ENCODE measurements at regions not wholly inside any gene's neighbourhood (a gene's known extent, or its start where the extent isn't known, plus 50 kb on each side); places are given as distances from the start of the nearest gene placed in this dataset.
"Not testable (repeated sequence)": the region's sequence is repeated elsewhere in the genome, so short reads cannot be mapped to it uniquely, and the experiment has no call there.

GRCh38 chr2:77767388-77768076 is 245.4 kb upstream of the LRRTM4 start:
- in situ Hi-C loops (cut with HindIII; ENCODE audit: low pct_unique_long_range_greater_than_20kb, low sequenced_read_pairs), result no loop called here
- DNase-seq (ENCODE audit: low read depth in 1 of 2, low spot score in 1 of 2), result no peak
- TF ChIP-seq JUND (IDR thresholded peaks at IDR 0.05; ENCODE audit: low read depth), result no peak

- in situ Hi-C loops (cut with HindIII; ENCODE audit: low pct_unique_long_range_greater_than_20kb, low sequenced_read_pairs), result no loop called here
- DNase-seq (ENCODE audit: low read depth in 1 of 2, low spot score in 1 of 2), result no peak
- no peak for TF ChIP-seq JUND (IDR thresholded peaks at IDR 0.05; ENCODE audit: low read depth)
Observed at GRCh38 chr2:77768508-77768907, 246.3 kb upstream of the LRRTM4 start.

DNA sequence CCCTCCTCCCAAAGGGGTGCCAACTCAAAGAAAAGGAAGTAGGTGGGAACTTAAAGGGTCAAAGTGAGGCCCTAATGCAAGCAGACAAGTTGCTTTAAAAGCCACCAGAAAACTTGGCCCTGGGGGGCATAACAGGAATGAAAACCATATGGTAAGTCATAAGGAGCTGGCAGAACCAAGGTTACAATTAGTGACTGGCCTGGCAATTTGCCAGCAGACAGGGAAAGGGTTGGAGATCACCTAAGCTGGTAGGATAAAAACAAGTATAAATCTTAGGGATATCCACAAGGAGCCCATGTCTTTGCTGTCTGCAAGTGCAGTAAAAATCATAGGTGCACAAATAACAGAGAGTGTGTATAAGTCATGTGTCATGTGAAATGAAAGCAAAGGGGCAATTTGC is 256.7 kb upstream of the LRRTM4 start:
- no peak for TF ChIP-seq JUND (IDR thresholded peaks at IDR 0.05; ENCODE audit: low read depth)
- in situ Hi-C loops (cut with HindIII; ENCODE audit: low pct_unique_long_range_greater_than_20kb, low sequenced_read_pairs), result no loop called here
- DNase-seq (ENCODE audit: low read depth in 1 of 2, low spot score in 1 of 2), result no peak

DNA sequence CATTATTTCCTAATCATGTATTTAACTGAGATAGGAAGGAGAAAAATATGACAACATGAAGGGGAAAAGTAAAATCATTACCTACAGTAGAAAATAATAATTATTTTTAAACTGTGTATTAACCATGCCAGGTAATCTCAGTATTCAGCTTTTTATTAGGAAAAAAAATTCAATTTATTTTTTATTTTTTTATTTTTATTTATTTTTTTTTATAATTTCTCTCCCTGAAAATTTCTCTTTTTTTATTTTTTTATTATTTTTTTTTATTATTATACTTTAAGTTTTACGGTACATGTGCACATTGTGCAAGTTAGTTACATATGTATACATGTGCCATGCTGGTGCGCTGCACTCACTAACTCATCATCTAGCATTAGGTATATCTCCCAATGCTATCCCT is 271.3 kb upstream of the LRRTM4 start:
- DNase-seq (ENCODE audit: low read depth in 1 of 2, low spot score in 1 of 2); in situ Hi-C loops (cut with HindIII; ENCODE audit: low pct_unique_long_range_greater_than_20kb, low sequenced_read_pairs): not testable (repeated sequence)

- in situ Hi-C loops (cut with HindIII; ENCODE audit: low pct_unique_long_range_greater_than_20kb, low sequenced_read_pairs), result no loop called here
- DNase-seq (ENCODE audit: low read depth in 1 of 2, low spot score in 1 of 2), result no peak
- TF ChIP-seq JUND (IDR thresholded peaks at IDR 0.05; ENCODE audit: low read depth), result no peak
Observed at GRCh38 chr2:77796397-77796796, 274.2 kb upstream of the LRRTM4 start.

- TF ChIP-seq JUND (IDR thresholded peaks at IDR 0.05; ENCODE audit: low read depth), result no peak
- in situ Hi-C loops (cut with HindIII; ENCODE audit: low pct_unique_long_range_greater_than_20kb, low sequenced_read_pairs), result no loop called here
Observed at GRCh38 chr2:77797088-77797487, 274.9 kb upstream of the LRRTM4 start.

GRCh38 chr2:77800410-77800809 is 278.2 kb upstream of the LRRTM4 start:
- no peak for DNase-seq (ENCODE audit: low read depth in 1 of 2, low spot score in 1 of 2)
- TF ChIP-seq JUND (IDR thresholded peaks at IDR 0.05; ENCODE audit: low read depth), result no peak
- in situ Hi-C loops (cut with HindIII; ENCODE audit: low pct_unique_long_range_greater_than_20kb, low sequenced_read_pairs), result no loop called here

More at GRCh38 chr2:77797088-77797487, 274.9 kb upstream of the LRRTM4 start:
- no peak for DNase-seq (ENCODE audit: low read depth in 1 of 2, low spot score in 1 of 2)

DNA sequence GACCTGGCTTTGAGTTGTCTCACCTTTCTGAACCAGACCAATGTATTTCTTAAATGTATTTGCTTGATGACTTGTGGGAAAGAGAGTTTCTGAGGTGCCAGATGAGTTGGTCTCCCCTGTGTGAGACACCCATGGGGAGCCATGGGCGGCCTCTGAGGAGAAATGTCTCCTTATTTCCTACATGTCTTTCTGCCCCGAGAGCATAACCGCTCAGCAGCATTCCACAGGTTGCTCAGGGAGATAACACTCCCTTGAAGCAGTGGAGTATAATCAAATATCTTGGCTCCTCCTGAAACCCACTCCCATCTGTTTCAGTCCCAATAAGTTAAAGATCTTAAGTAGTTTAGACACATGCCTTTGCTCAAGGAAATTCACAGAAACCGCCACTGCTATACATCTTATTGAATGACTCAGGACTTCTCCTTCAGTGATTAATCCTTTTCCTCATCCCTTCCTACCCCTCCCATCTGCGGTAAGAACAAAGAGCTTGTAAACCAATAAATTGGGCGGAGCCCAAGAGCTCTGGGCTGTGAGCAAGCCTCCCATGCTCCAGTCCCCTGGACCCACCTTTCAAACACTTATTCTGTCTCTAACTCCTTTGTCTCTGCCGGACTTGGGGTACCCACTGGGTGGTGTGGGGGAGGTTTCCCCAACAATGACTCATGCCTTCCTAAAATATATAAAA is 285.5 kb upstream of the LRRTM4 start:
- DNase-seq (ENCODE audit: low read depth in 1 of 2, low spot score in 1 of 2), result no peak

GRCh38 chr2:77808599-77808998 is 286.4 kb upstream of the LRRTM4 start:
- TF ChIP-seq JUND (IDR thresholded peaks at IDR 0.05; ENCODE audit: low read depth), result no peak
- in situ Hi-C loops (cut with HindIII; ENCODE audit: low pct_unique_long_range_greater_than_20kb, low sequenced_read_pairs), result no loop called here
- DNase-seq (ENCODE audit: low read depth in 1 of 2, low spot score in 1 of 2), result no peak

More for the DNA sequence above, 285.5 kb upstream of the LRRTM4 start:
- no peak for TF ChIP-seq JUND (IDR thresholded peaks at IDR 0.05; ENCODE audit: low read depth)
- in situ Hi-C loops (cut with HindIII; ENCODE audit: low pct_unique_long_range_greater_than_20kb, low sequenced_read_pairs), result no loop called here

- DNase-seq (ENCODE audit: low read depth in 1 of 2, low spot score in 1 of 2), result no peak
- in situ Hi-C loops (cut with HindIII; ENCODE audit: low pct_unique_long_range_greater_than_20kb, low sequenced_read_pairs), result no loop called here
- TF ChIP-seq JUND (IDR thresholded peaks at IDR 0.05; ENCODE audit: low read depth), result no peak
Observed at GRCh38 chr2:77813599-77813998, 291.4 kb upstream of the LRRTM4 start.

DNA sequence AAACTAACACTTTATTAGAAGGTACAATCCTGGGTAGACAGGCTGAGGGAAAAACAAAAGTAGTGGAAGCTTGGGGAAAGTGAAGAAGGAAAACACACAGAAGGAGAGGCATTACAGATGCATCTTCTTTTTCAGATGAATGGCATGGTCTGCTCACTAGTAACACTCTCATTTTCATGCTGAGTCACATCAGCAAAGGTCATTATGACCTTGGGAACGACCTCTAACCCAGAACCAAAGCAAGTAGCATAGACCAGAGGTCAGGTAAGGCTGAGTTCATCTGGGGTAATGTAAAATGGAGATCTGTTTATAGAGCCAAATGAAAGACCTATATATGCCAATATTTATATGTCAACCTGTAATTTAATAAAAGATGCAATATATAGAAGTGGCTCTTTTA is 294.4 kb upstream of the LRRTM4 start:
- no peak for TF ChIP-seq JUND (IDR thresholded peaks at IDR 0.05; ENCODE audit: low read depth)
- DNase-seq (ENCODE audit: low read depth in 1 of 2, low spot score in 1 of 2), result no peak
- in situ Hi-C loops (cut with HindIII; ENCODE audit: low pct_unique_long_range_greater_than_20kb, low sequenced_read_pairs), result no loop called here

DNA sequence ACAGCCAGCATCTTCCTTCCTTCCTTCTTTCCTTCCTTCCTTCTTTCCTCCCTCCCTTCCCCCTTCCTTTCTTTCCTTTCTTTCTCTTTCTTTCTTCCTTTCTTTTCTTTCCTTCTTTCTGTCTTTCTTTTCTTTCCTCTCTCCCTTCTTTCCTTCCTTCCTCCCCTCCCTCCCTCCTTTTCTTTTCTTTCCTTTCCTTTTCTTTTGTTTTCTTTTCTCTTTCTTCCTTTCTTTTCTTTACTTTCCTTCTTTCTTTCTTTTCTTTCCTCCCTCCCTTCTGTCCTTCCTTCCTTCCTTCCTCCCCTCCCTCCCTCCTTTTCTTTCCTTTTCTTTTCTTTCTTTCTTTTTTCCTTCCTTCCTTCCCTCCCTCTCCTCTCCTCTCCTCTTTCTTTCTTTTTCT is 296.0 kb upstream of the LRRTM4 start:
- in situ Hi-C loops (cut with HindIII; ENCODE audit: low pct_unique_long_range_greater_than_20kb, low sequenced_read_pairs), result no loop called here
- no peak for TF ChIP-seq JUND (IDR thresholded peaks at IDR 0.05; ENCODE audit: low read depth)
- no peak for DNase-seq (ENCODE audit: low read depth in 1 of 2, low spot score in 1 of 2)

DNA sequence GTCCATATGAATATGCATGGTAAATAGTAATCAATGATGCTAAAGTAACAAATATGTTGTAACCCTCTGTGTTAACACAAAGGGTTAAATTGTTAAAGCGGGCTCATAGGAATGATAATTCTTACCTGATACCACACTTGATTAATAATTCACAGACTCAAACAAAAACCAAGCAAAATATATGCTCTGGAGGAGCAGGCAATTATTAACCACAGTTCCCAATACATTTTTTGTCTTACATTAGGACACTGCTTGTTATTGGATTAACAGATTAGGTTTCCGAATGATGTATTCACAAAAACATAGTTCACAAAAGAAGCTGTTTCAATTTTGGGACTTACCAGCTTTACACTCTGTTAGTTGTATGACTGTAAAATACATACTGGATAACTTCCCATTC is 300.9 kb upstream of the LRRTM4 start:
- TF ChIP-seq JUND (IDR thresholded peaks at IDR 0.05; ENCODE audit: low read depth), result no peak
- DNase-seq (ENCODE audit: low read depth in 1 of 2, low spot score in 1 of 2), result no peak
- in situ Hi-C loops (cut with HindIII; ENCODE audit: low pct_unique_long_range_greater_than_20kb, low sequenced_read_pairs), result no loop called here

DNA sequence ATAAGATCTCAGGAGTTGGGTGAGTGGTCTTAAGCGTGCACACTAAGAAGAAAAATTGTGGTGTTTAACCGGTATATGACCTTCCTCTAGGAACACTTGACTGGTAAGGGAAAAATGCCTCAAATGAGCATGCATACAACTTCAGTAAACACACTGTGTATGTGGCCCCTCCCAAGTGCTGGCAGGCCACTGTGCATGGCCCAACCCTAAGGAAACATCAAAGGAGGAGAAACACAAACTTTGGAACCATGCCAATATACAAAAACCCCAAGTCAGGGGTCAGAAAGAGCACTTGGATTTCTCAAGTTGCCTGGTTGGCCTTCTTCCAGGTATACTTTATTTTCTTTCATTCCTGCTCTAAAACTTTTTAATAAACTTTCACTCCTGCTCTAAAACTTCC is 308.9 kb upstream of the LRRTM4 start:
- no peak for DNase-seq (ENCODE audit: low read depth in 1 of 2, low spot score in 1 of 2)
- in situ Hi-C loops (cut with HindIII; ENCODE audit: low pct_unique_long_range_greater_than_20kb, low sequenced_read_pairs), result no loop called here
- no peak for TF ChIP-seq JUND (IDR thresholded peaks at IDR 0.05; ENCODE audit: low read depth)
